GM12892 (cell line): ENCODE measurements at regions not wholly inside any gene's neighbourhood (a gene's known extent, or its start where the extent isn't known, plus 50 kb on each side); places are given as distances from the start of the nearest gene placed in this dataset.

Source experiments
- POLR2A ChIP-seq: IDR thresholded peaks from 2 replicates; pipeline ENCODE4 v1.6.1; 2011; ENCODE audit warnings: low read depth, low read length, control low read depth
- TAF1 ChIP-seq: IDR thresholded peaks from 2 replicates; pipeline ENCODE4 v1.6.1; 2011; ENCODE audit warnings: low read depth, mild to moderate bottlenecking, control low read depth, low read length, borderline replicate concordance

- TF ChIP-seq POLR2A: no peak
- TF ChIP-seq TAF1: no peak
Measured at GRCh38 chr1:88061492-88062177, 622.4 kb upstream of the PKN2 start.
